WERI-Rb-1 (cell line): ENCODE measurements at regions not wholly inside any gene's neighbourhood (a gene's known extent, or its start where the extent isn't known, plus 50 kb on each side); places are given as distances from the start of the nearest gene placed in this dataset.

Experiments used
- DNase-seq: peaks from one replicate; pipeline ENCODE4 v3.0.0-alpha.2; 2020
- H3K27ac ChIP-seq: fragments of 250-450 bp; sonication (Bioruptor Pico); 2 replicates; pipeline ENCODE4 v1.5.1; 2020; ENCODE audit warnings: mild to moderate bottlenecking, moderate library complexity
- H3K27me3 ChIP-seq: fragments of 250-450 bp; sonication (Bioruptor Pico); 2 replicates; pipeline ENCODE4 v1.5.1; 2021; ENCODE audit warnings: mild to moderate bottlenecking, low read depth, moderate library complexity; ENCODE audit not compliant: insufficient read depth, severe bottlenecking
- H3K36me3 ChIP-seq: fragments of 250-450 bp; sonication (Bioruptor Pico); 2 replicates; pipeline ENCODE4 v1.5.1; 2020; ENCODE audit warnings: mild to moderate bottlenecking, moderate library complexity
- H3K4me3 ChIP-seq: 2 replicates; pipeline ENCODE4 v1.5.1; 2011; ENCODE audit warnings: low read depth, mild to moderate bottlenecking, control low read depth, low read length
- H3K9me3 ChIP-seq: fragments of 250-450 bp; sonication (Bioruptor Pico); 2 replicates; pipeline ENCODE4 v1.5.1; 2021; ENCODE audit warnings: mild to moderate bottlenecking, moderate library complexity; ENCODE audit not compliant: severe bottlenecking
- TF ChIP-seq, protein P1 (sequence below): IDR thresholded peaks from 2 replicates; pipeline ENCODE4 v1.5.1; 2011; ENCODE audit warnings: low read depth, mild to moderate bottlenecking, control low read depth, inconsistent platforms, low read length

- no peaks in the 10 kb centered on the region for H3K27me3 ChIP-seq
- no peak overlapping the region for H3K27ac ChIP-seq
- H3K4me3 ChIP-seq = no peak overlapping the region
- TF ChIP-seq, protein P1, sequence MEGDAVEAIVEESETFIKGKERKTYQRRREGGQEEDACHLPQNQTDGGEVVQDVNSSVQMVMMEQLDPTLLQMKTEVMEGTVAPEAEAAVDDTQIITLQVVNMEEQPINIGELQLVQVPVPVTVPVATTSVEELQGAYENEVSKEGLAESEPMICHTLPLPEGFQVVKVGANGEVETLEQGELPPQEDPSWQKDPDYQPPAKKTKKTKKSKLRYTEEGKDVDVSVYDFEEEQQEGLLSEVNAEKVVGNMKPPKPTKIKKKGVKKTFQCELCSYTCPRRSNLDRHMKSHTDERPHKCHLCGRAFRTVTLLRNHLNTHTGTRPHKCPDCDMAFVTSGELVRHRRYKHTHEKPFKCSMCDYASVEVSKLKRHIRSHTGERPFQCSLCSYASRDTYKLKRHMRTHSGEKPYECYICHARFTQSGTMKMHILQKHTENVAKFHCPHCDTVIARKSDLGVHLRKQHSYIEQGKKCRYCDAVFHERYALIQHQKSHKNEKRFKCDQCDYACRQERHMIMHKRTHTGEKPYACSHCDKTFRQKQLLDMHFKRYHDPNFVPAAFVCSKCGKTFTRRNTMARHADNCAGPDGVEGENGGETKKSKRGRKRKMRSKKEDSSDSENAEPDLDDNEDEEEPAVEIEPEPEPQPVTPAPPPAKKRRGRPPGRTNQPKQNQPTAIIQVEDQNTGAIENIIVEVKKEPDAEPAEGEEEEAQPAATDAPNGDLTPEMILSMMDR = no peak
- no peaks in the 10 kb centered on the region for H3K36me3 ChIP-seq
- H3K9me3 ChIP-seq = no peaks in the 10 kb centered on the region
- DNase-seq = no peak
Measured at GRCh38 chr3:177448987-177449359, 251.7 kb upstream of the TBL1XR1 start.

DNA sequence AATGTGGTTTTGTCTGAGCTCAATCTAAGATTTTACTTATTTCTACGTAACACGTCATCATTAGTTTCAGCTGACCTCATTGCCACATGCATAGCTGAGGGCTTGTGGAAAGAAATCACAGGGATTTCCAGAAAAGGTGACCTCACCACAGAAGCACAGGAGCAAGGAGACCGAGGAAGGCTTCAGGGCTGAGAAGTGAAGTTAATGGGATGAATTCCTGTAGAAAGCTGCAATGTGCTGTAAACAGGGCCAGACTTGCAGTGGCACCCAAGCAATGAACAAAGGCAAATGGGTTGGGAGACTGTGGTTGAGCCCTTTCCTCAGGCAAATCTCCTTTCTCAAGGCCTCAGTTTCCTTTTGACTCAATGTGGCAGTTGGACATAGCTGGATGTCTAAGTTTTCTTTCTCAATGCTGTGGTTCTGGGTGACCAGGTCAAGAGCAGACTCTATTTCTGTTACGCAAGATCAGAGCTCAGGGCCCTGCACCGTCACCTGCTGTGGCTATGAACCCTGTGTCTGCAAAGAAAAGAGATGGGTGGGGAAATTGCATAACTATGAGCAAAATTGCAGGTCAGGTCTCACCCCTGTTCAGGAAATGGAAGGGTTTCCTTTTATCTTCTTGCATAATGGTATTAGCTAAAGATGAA, 252.2 kb upstream of the TBL1XR1 start:
- TF ChIP-seq, protein P1 = no peak

DNA sequence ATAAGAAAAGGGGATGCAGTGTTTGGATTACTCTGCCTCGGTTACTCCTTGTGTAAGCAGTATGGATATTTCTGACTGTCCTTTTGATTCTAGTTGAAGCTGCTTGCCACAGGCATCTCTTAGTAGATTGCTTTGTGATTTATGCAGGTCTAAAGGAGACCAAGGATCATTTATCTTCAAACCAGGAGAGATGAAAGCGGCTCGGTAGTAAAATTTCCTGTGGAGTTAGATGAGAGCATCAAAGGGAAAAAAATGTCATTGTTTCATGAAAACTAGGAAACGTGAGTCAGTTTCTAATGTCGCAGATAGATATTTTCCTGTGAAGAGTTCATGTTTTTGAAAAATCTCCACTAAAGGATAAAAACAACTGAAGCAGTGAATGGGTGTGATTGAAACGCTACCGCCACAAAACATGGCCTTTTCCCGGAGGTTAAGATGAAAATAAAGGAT, 254.0 kb upstream of the TBL1XR1 start:
- H3K27ac ChIP-seq = no peak overlapping the region

More for the DNA sequence above, 252.2 kb upstream of the TBL1XR1 start:
- Histone ChIP-seq H3K36me3 (no peaks in the 10 kb centered on the region), H3K4me3 (no peak overlapping the region), H3K27me3 (no peaks in the 10 kb centered on the region), H3K27ac (no peak overlapping the region), H3K9me3 (no peaks in the 10 kb centered on the region)
- DNase-seq = no peak

GRCh38 chr3:177451864-177452830, 254.9 kb upstream of the TBL1XR1 start:
- H3K9me3 ChIP-seq = no peaks in the 10 kb centered on the region
- no peaks in the 10 kb centered on the region for H3K36me3 ChIP-seq
- no peak for DNase-seq
- H3K27ac ChIP-seq = no peak overlapping the region
- no peaks in the 10 kb centered on the region for H3K27me3 ChIP-seq
- TF ChIP-seq, protein P1 = no peak
- no peak overlapping the region for H3K4me3 ChIP-seq

More for the DNA sequence above, 254.0 kb upstream of the TBL1XR1 start:
- no peaks in the 10 kb centered on the region for H3K36me3 ChIP-seq
- DNase-seq = no peak
- TF ChIP-seq, protein P1 = no peak
- no peaks in the 10 kb centered on the region for H3K9me3 ChIP-seq
- no peaks in the 10 kb centered on the region for H3K27me3 ChIP-seq
- no peak overlapping the region for H3K4me3 ChIP-seq

GRCh38 chr3:177452831-177453450, 255.7 kb upstream of the TBL1XR1 start:
- H3K36me3 ChIP-seq = no peaks in the 10 kb centered on the region
- DNase-seq = no peak
- H3K4me3 ChIP-seq = no peak overlapping the region
- TF ChIP-seq, protein P1 = no peak
- H3K27me3 ChIP-seq = no peaks in the 10 kb centered on the region
- no peak overlapping the region for H3K27ac ChIP-seq
- H3K9me3 ChIP-seq = peaks cover 2% of the 10 kb centered on the region
